ENCODE measurements at regions not wholly inside any gene's neighbourhood (a gene's known extent, or its start where the extent isn't known, plus 50 kb on each side); places are given as distances from the start of the nearest gene placed in this dataset.

DNA sequence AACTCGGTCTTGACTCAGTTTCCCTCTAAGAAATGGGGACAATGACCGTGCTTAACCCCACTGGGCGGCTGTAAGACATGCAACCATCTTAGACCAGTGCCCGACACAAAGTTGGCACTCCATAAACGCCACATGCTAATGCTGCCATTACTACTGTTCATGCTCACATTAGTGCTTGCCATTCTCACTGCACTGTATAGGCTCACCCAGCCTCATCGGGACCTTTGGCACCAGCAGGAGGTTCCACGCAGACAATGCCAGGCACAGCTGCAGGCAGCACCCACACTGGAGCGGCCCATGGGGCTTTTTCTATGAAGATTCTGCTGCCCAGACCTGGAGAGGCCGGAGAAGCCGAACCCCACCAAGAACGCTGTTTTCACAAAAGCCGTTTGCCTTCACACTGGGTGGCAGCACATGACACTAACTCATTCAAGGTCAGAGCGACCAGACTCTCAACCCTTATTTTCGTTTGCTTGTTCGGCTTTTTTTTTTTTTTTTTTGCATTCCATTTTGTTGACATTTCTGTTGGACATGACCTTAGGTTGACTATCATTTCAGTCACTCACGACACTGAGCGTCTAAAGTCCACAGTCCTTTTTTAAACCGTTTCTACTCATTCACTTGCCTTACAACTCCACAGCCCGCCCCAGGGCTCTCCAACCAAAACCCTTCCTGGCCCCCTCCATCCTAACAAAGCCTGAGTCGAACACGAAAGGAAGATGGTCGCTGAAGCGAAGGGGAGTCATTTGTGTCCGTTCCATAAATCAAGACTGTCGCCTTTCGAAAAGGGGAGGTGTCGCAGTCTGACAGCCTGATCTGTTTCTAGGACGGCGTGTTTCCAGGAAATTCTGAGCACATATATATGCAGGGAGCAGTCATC is 124.4 kb upstream of the RNF32 start (continued):
- TF ChIP-seq SNAPC2 (CRISPR knock-in tag; IDR thresholded peaks at IDR 0.05), result no peak
- no peak for TF ChIP-seq ZNF878 (CRISPR knock-in tag; IDR thresholded peaks at IDR 0.05)
- TF ChIP-seq MXI1 (IDR thresholded peaks at IDR 0.05; ENCODE audit: borderline replicate concordance, low read depth, low read length), result no peak
- no peak for TF ChIP-seq ZNF629 (CRISPR knock-in tag; conservative IDR thresholded peaks at IDR 0.05)
- no peak for TF ChIP-seq ATF7 (IDR thresholded peaks at IDR 0.05)
- TF ChIP-seq ATF7 (CRISPR knock-in tag; IDR thresholded peaks at IDR 0.05), result peak; percentile 26; the same call in 1 of the 2 replicates
- TF ChIP-seq SP5 (CRISPR knock-in tag; IDR thresholded peaks at IDR 0.05; ENCODE audit: borderline replicate concordance, low read depth), result 0 out of 2 replicates have a peak, but pooled peaks have one; percentile 2
- TF ChIP-seq, protein P1, sequence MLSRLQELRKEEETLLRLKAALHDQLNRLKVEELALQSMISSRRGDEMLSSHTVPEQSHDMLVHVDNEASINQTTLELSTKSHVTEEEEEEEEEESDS (CRISPR knock-in tag; IDR thresholded peaks at IDR 0.05; ENCODE audit: borderline replicate concordance), result no peak
- no peak for TF ChIP-seq ZFP1 (CRISPR knock-in tag; IDR thresholded peaks at IDR 0.05)
- no peak for TF ChIP-seq ZFP62 (CRISPR knock-in tag; IDR thresholded peaks at IDR 0.05)
- TF ChIP-seq STAG1 (CRISPR knock-in tag; IDR thresholded peaks at IDR 0.05), result peak; percentile 65
- no peak for TF ChIP-seq KMT2A (CRISPR knock-in tag; IDR thresholded peaks at IDR 0.05)
- peak; percentile 29; the same call in 1 of the 2 replicates for TF ChIP-seq ZNF136 (CRISPR knock-in tag; IDR thresholded peaks at IDR 0.05; ENCODE audit: low read depth)
- peak; percentile 59 for TF ChIP-seq ESRRA (CRISPR knock-in tag; IDR thresholded peaks at IDR 0.05; ENCODE audit: low read depth)
- no peak for TF ChIP-seq FOSL1 (CRISPR knock-in tag; IDR thresholded peaks at IDR 0.05; ENCODE audit: borderline replicate concordance)
- TF ChIP-seq, protein P2, sequence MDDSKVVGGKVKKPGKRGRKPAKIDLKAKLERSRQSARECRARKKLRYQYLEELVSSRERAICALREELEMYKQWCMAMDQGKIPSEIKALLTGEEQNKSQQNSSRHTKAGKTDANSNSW (CRISPR knock-in tag; IDR thresholded peaks at IDR 0.05; ENCODE audit: borderline replicate concordance), result no peak
- TF ChIP-seq SIN3A (IDR thresholded peaks at IDR 0.05; ENCODE audit: borderline replicate concordance, low read depth, low read length), result 0 out of 2 replicates have a peak, but pooled peaks have one; percentile 47
- TF ChIP-seq KLF16 (CRISPR knock-in tag; IDR thresholded peaks at IDR 0.05), result 0 out of 4 replicates have a peak, but pooled peaks of 1 of the 2 experiments have one; percentile 30
- no peak for TF ChIP-seq ZNF263 (CRISPR knock-in tag; IDR thresholded peaks at IDR 0.05)
- no peak for TF ChIP-seq ZFP82 (CRISPR knock-in tag; IDR thresholded peaks at IDR 0.05; ENCODE audit: borderline replicate concordance)
- no peak for TF ChIP-seq ZNF225 (CRISPR knock-in tag; IDR thresholded peaks at IDR 0.05)
- TF ChIP-seq HIC2 (CRISPR knock-in tag; IDR thresholded peaks at IDR 0.05; ENCODE audit: low read depth), result no peak
- TF ChIP-seq, protein P3, sequence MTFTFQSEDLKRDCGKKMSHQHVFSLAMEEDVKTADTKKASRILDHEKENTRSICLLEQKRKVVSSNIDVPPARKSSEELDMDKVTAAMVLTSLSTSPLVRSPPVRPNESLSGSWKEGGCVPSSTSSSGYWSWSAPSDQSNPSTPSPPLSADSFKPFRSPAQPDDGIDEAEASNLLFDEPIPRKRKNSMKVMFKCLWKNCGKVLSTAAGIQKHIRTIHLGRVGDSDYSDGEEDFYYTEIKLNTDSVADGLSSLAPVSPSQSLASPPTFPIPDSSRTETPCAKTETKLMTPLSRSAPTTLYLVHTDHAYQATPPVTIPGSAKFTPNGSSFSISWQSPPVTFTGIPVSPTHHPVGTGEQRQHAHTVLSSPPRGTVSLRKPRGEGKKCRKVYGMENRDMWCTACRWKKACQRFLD (CRISPR knock-in tag; IDR thresholded peaks at IDR 0.05; ENCODE audit: borderline replicate concordance), result no peak; the same call in 1 of the 2 replicates
- no peak for TF ChIP-seq RBM22 (optimal IDR thresholded peaks at IDR 0.05; ENCODE audit: low read length)
- no peak for TF ChIP-seq ZMAT3 (CRISPR knock-in tag; conservative IDR thresholded peaks at IDR 0.05)
- no peak; the same call in 1 of the 2 replicates for TF ChIP-seq PITX1 (CRISPR knock-in tag; IDR thresholded peaks at IDR 0.05)
- TF ChIP-seq TAF1 (CRISPR knock-in tag; IDR thresholded peaks at IDR 0.05), result peak; percentile 44; the same call in 1 of the 2 replicates
- TF ChIP-seq KLF12 (CRISPR knock-in tag; IDR thresholded peaks at IDR 0.05; ENCODE audit: borderline replicate concordance), result no peak

All from HepG2 (cell line).